ENCODE measurements at regions not wholly inside any gene's neighbourhood (a gene's known extent, or its start where the extent isn't known, plus 50 kb on each side); places are given as distances from the start of the nearest gene placed in this dataset.
"Not testable (repeated sequence)": the region's sequence is repeated elsewhere in the genome, so short reads cannot be mapped to it uniquely, and the experiment has no call there.

- H3K27ac Mint-ChIP-seq, DNase-seq, CTCF ChIA-PET, ATAC-seq, H3K36me3 Mint-ChIP-seq, H3K4me1 Mint-ChIP-seq, H3K27me3 Mint-ChIP-seq, H3K4me3 Mint-ChIP-seq: not testable (repeated sequence)
- peaks cover 18% of the 10 kb centered on the region for H3K9me3 Mint-ChIP-seq (ENCODE audit: low read depth)
Measured at GRCh38 chr16:31581065-31581464, 53.4 kb downstream of the AHSP start.

- ATAC-seq, H3K27me3 Mint-ChIP-seq, H3K27ac Mint-ChIP-seq, H3K4me3 Mint-ChIP-seq, H3K4me1 Mint-ChIP-seq, DNase-seq, CTCF ChIA-PET: not testable (repeated sequence)
- peaks cover 47% of the 10 kb centered on the region for H3K9me3 Mint-ChIP-seq (ENCODE audit: low read depth)
- H3K36me3 Mint-ChIP-seq, result peaks cover 11% of the 10 kb centered on the region
Measured at GRCh38 chr16:31601737-31602384, 74.2 kb downstream of the AHSP start.

GRCh38 chr16:31618130-31618529 is 90.4 kb downstream of the AHSP start:
- no peaks in the 10 kb centered on the region for H3K36me3 Mint-ChIP-seq
- CTCF ChIA-PET, result no interaction called here
- H3K27ac Mint-ChIP-seq, result no peak overlapping the region
- DNase-seq, result no peak
- H3K4me1 Mint-ChIP-seq, result no peaks in the 10 kb centered on the region
- no peak for ATAC-seq
- H3K4me3 Mint-ChIP-seq, result no peak overlapping the region
- no peaks in the 10 kb centered on the region for H3K27me3 Mint-ChIP-seq
- peaks cover 5% of the 10 kb centered on the region for H3K9me3 Mint-ChIP-seq (ENCODE audit: low read depth)

- H3K4me3 Mint-ChIP-seq, result no peak overlapping the region
- DNase-seq, result no peak
- peaks cover 10% of the 10 kb centered on the region for H3K27me3 Mint-ChIP-seq
- H3K4me1 Mint-ChIP-seq, result no peaks in the 10 kb centered on the region
- H3K9me3 Mint-ChIP-seq (ENCODE audit: low read depth), result peaks cover 2% of the 10 kb centered on the region
- CTCF ChIA-PET, result no interaction called here
- H3K27ac Mint-ChIP-seq, result no peak overlapping the region
- H3K36me3 Mint-ChIP-seq, result no peaks in the 10 kb centered on the region
- no peak for ATAC-seq
Measured at GRCh38 chr16:31636433-31636832, 108.7 kb downstream of the AHSP start.

GRCh38 chr16:31641279-31641678 is 113.6 kb downstream of the AHSP start:
- Mint-ChIP-seq H3K36me3 (no peaks in the 10 kb centered on the region), H3K27ac (no peak overlapping the region), H3K4me3 (no peak overlapping the region), H3K27me3 (peaks cover 6% of the 10 kb centered on the region), H3K9me3 (ENCODE audit: low read depth) (peaks cover 6% of the 10 kb centered on the region), H3K4me1 (no peaks in the 10 kb centered on the region)
- DNase-seq, result no peak
- CTCF ChIA-PET, result no interaction called here
- ATAC-seq, result no peak

- H3K4me1 Mint-ChIP-seq; H3K36me3 Mint-ChIP-seq; DNase-seq; H3K27me3 Mint-ChIP-seq; H3K4me3 Mint-ChIP-seq; H3K27ac Mint-ChIP-seq; CTCF ChIA-PET; H3K9me3 Mint-ChIP-seq (ENCODE audit: low read depth); ATAC-seq: not testable (repeated sequence)
Measured at GRCh38 chr16:31655674-31656073, 128.0 kb downstream of the AHSP start.

- H3K36me3 Mint-ChIP-seq, result no peaks in the 10 kb centered on the region
- CTCF ChIA-PET, result no interaction called here
Measured at GRCh38 chr16:31664683-31665482, 137.2 kb downstream of the AHSP start.

GRCh38 chr16:31674686-31675085 is 147.0 kb downstream of the AHSP start:
- Mint-ChIP-seq H3K27ac (no peak overlapping the region), H3K4me1 (peaks cover 7% of the 10 kb centered on the region), H3K4me3 (no peak overlapping the region), H3K27me3 (peaks cover 6% of the 10 kb centered on the region), H3K36me3 (peaks cover 4% of the 10 kb centered on the region), H3K9me3 (ENCODE audit: low read depth) (peaks cover 18% of the 10 kb centered on the region)
- CTCF ChIA-PET, result no interaction called here
- DNase-seq (no peak), ATAC-seq (no peak)

More at GRCh38 chr16:31664683-31665482, 137.2 kb downstream of the AHSP start:
- Mint-ChIP-seq H3K27ac (no peak overlapping the region), H3K9me3 (ENCODE audit: low read depth) (peaks cover 5% of the 10 kb centered on the region), H3K4me1 (no peaks in the 10 kb centered on the region), H3K27me3 (no peaks in the 10 kb centered on the region), H3K4me3 (no peak overlapping the region)
- ATAC-seq, result no peak
- DNase-seq, result no peak

- DNase-seq, result no peak
- ATAC-seq, result no peak
- H3K27ac Mint-ChIP-seq, result peak overlapping the region; percentile 8
- H3K36me3 Mint-ChIP-seq, result peaks cover 4% of the 10 kb centered on the region
- peaks cover 7% of the 10 kb centered on the region for H3K4me1 Mint-ChIP-seq
- H3K4me3 Mint-ChIP-seq, result no peak overlapping the region
- peaks cover 9% of the 10 kb centered on the region for H3K9me3 Mint-ChIP-seq (ENCODE audit: low read depth)
- CTCF ChIA-PET, result no interaction called here
- H3K27me3 Mint-ChIP-seq, result no peaks in the 10 kb centered on the region
Measured at GRCh38 chr16:31676731-31677130, 149.0 kb downstream of the AHSP start.

- Mint-ChIP-seq H3K36me3 (peaks cover 4% of the 10 kb centered on the region), H3K4me3 (no peak overlapping the region), H3K4me1 (peaks cover 7% of the 10 kb centered on the region), H3K9me3 (ENCODE audit: low read depth) (peaks cover 11% of the 10 kb centered on the region), H3K27ac (no peak overlapping the region), H3K27me3 (no peaks in the 10 kb centered on the region)
- CTCF ChIA-PET, result no interaction called here
- ATAC-seq (no peak), DNase-seq (no peak)
Measured at GRCh38 chr16:31678649-31679325, 151.1 kb downstream of the AHSP start.

GRCh38 chr16:31689331-31689730 is 161.6 kb downstream of the AHSP start:
- H3K9me3 Mint-ChIP-seq (ENCODE audit: low read depth); H3K27me3 Mint-ChIP-seq; H3K4me3 Mint-ChIP-seq; ATAC-seq; H3K27ac Mint-ChIP-seq; CTCF ChIA-PET; H3K4me1 Mint-ChIP-seq; H3K36me3 Mint-ChIP-seq; DNase-seq: not testable (repeated sequence)

GRCh38 chr16:31692338-31692737 is 164.6 kb downstream of the AHSP start:
- H3K4me3 Mint-ChIP-seq; H3K27ac Mint-ChIP-seq; H3K4me1 Mint-ChIP-seq; DNase-seq; H3K27me3 Mint-ChIP-seq; H3K36me3 Mint-ChIP-seq; H3K9me3 Mint-ChIP-seq (ENCODE audit: low read depth); ATAC-seq; CTCF ChIA-PET: not testable (repeated sequence)

GRCh38 chr16:31693733-31694132 is 166.0 kb downstream of the AHSP start:
- CTCF ChIA-PET, result no interaction called here
- peaks cover 3% of the 10 kb centered on the region for H3K4me1 Mint-ChIP-seq
- H3K36me3 Mint-ChIP-seq, result no peaks in the 10 kb centered on the region
- DNase-seq (no peak), ATAC-seq (no peak)
- no peaks in the 10 kb centered on the region for H3K9me3 Mint-ChIP-seq (ENCODE audit: low read depth)
- no peak overlapping the region for H3K27ac Mint-ChIP-seq
- no peak overlapping the region for H3K4me3 Mint-ChIP-seq
- H3K27me3 Mint-ChIP-seq, result no peaks in the 10 kb centered on the region

GRCh38 chr16:31694461-31694860 is 166.8 kb downstream of the AHSP start:
- Mint-ChIP-seq H3K4me3 (no peak overlapping the region), H3K27me3 (no peaks in the 10 kb centered on the region), H3K9me3 (ENCODE audit: low read depth) (no peaks in the 10 kb centered on the region), H3K36me3 (no peaks in the 10 kb centered on the region), H3K27ac (no peak overlapping the region), H3K4me1 (peaks cover 3% of the 10 kb centered on the region)
- CTCF ChIA-PET, result no interaction called here
- no peak for DNase-seq
- no peak for ATAC-seq
